ENCODE measurements at regions not wholly inside any gene's neighbourhood (a gene's known extent, or its start where the extent isn't known, plus 50 kb on each side); places are given as distances from the start of the nearest gene placed in this dataset.

DNA sequence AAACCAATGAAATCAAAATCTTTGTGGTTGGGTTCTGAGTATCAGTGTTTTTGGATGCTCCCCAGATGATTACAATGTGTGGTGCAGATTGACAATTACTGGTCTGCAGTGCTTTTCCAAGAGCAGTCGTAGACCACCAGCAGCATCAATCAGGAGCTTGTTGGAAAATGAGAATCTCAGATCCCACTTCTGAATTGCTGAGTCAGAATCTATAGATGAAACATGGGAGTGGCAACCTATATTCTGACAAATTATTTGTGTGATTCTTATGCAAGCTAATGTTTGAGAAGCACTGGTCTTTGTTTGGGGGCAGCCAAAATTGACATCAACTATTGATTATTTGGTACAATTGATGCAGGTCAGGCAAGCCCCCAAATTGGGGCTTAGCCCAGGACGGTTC lies 539.9 kb upstream of the BTBD3 start:
- TF ChIP-seq, protein P1, sequence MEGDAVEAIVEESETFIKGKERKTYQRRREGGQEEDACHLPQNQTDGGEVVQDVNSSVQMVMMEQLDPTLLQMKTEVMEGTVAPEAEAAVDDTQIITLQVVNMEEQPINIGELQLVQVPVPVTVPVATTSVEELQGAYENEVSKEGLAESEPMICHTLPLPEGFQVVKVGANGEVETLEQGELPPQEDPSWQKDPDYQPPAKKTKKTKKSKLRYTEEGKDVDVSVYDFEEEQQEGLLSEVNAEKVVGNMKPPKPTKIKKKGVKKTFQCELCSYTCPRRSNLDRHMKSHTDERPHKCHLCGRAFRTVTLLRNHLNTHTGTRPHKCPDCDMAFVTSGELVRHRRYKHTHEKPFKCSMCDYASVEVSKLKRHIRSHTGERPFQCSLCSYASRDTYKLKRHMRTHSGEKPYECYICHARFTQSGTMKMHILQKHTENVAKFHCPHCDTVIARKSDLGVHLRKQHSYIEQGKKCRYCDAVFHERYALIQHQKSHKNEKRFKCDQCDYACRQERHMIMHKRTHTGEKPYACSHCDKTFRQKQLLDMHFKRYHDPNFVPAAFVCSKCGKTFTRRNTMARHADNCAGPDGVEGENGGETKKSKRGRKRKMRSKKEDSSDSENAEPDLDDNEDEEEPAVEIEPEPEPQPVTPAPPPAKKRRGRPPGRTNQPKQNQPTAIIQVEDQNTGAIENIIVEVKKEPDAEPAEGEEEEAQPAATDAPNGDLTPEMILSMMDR (conservative IDR thresholded peaks at IDR 0.05; ENCODE audit: low read depth in 2 of 2), result no peak
- no peak for TF ChIP-seq POLR2AphosphoS5 (IDR thresholded peaks at IDR 0.05; ENCODE audit: low read depth)
- no peak for TF ChIP-seq EZH2 (IDR thresholded peaks at IDR 0.05; ENCODE audit: low read depth, unreplicated experiment)
- TF ChIP-seq, protein P2, sequence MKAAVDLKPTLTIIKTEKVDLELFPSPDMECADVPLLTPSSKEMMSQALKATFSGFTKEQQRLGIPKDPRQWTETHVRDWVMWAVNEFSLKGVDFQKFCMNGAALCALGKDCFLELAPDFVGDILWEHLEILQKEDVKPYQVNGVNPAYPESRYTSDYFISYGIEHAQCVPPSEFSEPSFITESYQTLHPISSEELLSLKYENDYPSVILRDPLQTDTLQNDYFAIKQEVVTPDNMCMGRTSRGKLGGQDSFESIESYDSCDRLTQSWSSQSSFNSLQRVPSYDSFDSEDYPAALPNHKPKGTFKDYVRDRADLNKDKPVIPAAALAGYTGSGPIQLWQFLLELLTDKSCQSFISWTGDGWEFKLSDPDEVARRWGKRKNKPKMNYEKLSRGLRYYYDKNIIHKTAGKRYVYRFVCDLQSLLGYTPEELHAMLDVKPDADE (IDR thresholded peaks at IDR 0.05), result no peak
- TF ChIP-seq JUNB (IDR thresholded peaks at IDR 0.05; ENCODE audit: unreplicated experiment), result no peak
- TF ChIP-seq EZH2phosphoT487 (IDR thresholded peaks at IDR 0.05; ENCODE audit: unreplicated experiment), result no peak
- TF ChIP-seq STAT1 (IDR thresholded peaks at IDR 0.05; ENCODE audit: unreplicated experiment), result no peak
- TF ChIP-seq ZNF331 (CRISPR knock-in tag; IDR thresholded peaks at IDR 0.05; ENCODE audit: low read depth), result no peak

All from GM23338 (cell line).